B cell (primary cell): ENCODE measurements at regions not wholly inside any gene's neighbourhood (a gene's known extent, or its start where the extent isn't known, plus 50 kb on each side); places are given as distances from the start of the nearest gene placed in this dataset.

Experiments
- EZH2 ChIP-seq: IDR thresholded peaks from 2 replicates; pipeline ENCODE4 v1.6.1; 2012; ENCODE audit warnings: borderline replicate concordance, low read depth, mild to moderate bottlenecking, moderate library complexity, low read length; ENCODE audit not compliant: insufficient read depth, poor library complexity, severe bottlenecking
- TF ChIP-seq, protein P1 (sequence below): fragments of 200-600 bp; IDR thresholded peaks from one replicate; pipeline ENCODE4 v1.8.0; 2022; ENCODE audit warnings: antibody characterized with exemption, mild to moderate bottlenecking

DNA sequence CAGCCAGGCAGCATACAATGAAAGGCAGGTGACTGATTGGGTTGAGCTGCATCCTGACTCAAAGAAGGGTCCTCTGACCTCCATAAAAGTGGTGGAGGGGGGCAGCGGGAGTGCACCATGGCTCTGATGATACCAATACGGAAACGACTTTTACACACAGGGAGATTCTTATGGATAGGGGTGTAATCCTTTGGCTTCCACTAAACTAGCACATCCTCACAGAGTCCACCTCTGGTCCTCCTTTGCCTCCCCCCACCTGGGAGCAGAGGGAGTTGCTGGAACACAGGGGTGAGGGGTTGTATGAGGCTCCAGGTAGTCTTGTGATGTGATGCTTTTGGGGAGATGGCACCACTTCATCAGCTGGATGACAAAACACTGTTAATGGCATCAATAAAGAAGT, 361.0 kb downstream of the BARHL2 start:
- TF ChIP-seq, protein P1, sequence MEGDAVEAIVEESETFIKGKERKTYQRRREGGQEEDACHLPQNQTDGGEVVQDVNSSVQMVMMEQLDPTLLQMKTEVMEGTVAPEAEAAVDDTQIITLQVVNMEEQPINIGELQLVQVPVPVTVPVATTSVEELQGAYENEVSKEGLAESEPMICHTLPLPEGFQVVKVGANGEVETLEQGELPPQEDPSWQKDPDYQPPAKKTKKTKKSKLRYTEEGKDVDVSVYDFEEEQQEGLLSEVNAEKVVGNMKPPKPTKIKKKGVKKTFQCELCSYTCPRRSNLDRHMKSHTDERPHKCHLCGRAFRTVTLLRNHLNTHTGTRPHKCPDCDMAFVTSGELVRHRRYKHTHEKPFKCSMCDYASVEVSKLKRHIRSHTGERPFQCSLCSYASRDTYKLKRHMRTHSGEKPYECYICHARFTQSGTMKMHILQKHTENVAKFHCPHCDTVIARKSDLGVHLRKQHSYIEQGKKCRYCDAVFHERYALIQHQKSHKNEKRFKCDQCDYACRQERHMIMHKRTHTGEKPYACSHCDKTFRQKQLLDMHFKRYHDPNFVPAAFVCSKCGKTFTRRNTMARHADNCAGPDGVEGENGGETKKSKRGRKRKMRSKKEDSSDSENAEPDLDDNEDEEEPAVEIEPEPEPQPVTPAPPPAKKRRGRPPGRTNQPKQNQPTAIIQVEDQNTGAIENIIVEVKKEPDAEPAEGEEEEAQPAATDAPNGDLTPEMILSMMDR, result no peak
- no peak for TF ChIP-seq EZH2
